HG03571 (cell line): ENCODE measurements at regions not wholly inside any gene's neighbourhood (a gene's known extent, or its start where the extent isn't known, plus 50 kb on each side); places are given as distances from the start of the nearest gene placed in this dataset.

Experiments used
- ATAC-seq: cut with Tn5 transposase; IDR thresholded peaks from one replicate; pipeline ENCODE4 v1.9.1; 2021; ENCODE audit not compliant: unreplicated experiment

DNA sequence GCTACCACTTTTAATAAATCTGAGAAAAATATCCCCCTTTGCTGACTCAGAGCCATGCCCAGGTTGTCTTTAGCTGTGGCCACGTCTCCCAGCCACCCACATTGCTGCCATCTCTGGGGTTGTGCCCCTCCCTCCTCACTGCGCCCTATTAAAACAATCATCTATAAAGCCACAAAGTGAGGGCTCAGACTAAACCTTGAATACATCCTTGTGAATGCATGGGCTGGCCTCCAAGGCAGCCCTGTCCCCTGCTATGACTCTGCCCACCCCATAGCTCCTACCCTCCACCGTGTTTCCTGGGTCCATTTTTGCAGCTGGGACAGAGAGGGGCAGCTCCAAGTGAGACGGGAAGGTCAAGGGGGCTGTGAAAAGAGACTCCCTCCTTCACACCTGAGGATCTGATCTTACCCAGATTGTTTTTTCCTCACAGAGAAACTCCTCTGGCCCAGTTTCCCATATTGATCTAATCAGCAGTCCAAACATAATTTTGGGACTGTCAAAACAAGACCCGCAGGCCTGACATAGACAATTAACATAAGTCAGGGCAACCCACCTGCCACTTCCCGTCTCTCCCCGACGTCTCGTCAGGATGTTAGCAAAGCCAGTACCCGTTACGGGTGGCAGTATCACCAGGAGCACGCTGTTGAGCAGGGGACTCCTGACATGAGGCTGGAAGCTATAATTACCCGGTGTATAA is 199.0 kb downstream of the KATNAL1 start:
- no peak for ATAC-seq

DNA sequence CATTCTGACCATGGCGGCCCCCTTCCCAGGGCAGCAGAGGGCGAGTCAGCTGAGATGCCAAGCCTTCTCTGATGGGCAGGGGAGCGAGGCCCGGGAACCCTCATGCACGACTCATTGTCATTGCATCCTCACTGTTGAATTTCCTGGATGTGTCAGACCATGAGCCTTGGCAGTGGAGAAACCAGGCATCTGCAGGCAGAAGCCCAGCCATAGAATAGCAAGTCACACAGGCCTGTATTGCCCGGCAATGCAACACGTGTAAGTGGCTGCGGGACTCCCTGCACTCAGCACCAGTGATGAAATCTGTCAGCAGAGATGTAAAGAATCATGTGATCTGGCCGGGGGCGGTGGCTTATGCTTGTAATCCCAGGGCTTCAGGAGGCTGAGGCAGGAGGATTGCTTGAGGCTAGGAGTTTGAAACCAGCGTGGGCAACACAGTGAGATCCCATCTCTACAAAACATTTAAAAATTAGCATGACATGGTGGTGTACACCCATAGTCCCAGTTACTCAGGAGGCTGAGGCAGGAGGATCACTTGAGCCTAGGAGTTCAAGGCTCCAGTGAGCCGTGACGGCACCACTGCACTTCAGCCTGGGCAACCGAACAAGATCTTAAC is 199.7 kb downstream of the KATNAL1 start:
- ATAC-seq = no peak

DNA sequence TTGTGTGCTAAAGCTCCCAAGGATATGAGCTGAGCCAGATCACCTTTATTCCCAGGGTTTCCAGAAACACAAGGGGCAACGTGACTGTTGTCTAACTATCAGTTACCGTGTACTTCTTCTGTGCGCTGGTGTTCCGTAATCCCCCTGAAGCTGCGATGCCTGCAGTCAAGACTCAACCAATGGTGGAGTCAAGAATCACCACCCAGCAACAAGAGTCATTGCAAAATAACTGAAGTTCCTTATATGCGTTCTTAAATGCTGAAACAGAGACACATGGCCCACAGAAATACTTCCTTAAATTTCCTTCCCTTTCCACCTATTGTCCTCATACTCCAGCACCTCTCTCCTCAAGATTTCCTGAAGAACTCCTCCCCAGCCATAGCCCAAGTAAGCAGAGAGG is 200.2 kb downstream of the KATNAL1 start:
- ATAC-seq = no peak

GRCh38 chr13:30105381-30105780 is 202.0 kb downstream of the KATNAL1 start:
- ATAC-seq = no peak

DNA sequence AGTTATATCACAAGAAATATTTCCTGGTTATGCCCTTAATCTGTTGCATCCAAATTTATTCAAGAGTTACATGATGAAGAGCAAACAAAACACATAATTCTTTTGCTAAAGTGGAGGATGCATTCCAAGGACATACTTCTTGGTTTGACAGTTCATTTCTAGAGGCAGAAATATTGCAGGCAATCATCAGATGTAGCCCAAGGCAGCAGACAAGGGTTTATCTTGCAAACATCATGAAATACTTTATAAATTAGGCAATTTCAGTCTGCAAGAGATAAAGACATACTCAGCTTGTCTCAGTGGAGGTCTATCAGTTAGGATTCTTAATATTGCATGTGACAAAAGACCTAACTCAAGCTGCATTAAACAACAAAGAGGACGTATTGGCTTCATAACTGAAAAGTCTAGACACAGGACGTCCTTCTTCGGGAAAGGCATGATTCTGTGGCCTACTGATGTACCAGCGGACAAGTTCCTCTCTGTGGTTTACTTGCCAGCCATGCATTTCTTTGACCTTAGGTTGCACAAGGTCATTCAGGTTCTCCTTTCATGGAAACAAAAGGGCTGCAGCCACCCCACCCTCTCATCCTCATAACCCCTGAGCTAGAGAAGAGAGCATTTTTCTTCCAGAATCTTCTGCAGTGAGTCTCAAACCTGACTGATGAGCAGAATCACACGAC is 204.1 kb downstream of the KATNAL1 start:
- no peak for ATAC-seq

GRCh38 chr13:30100226-30100625 is 207.1 kb downstream of the KATNAL1 start:
- ATAC-seq = no peak

DNA sequence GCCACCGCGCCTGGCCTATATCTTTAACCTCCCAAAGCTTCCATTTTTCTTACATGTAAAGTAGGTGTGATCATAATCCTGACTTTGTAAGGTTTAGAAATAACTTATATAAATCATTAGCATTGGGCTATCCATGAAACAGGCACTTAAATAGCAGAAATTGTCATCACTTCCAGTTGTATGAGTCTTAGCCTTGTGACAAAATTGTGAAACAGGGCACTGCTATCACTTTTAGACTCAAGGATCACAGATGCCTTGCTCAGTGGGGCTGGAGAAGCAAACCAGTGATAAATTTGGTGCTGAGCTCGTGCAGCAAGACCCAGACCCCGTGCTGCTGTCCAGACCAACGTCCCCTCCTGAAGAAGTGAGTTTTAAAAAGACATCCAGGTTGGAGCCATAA is 209.7 kb downstream of the KATNAL1 start:
- ATAC-seq = no peak

DNA sequence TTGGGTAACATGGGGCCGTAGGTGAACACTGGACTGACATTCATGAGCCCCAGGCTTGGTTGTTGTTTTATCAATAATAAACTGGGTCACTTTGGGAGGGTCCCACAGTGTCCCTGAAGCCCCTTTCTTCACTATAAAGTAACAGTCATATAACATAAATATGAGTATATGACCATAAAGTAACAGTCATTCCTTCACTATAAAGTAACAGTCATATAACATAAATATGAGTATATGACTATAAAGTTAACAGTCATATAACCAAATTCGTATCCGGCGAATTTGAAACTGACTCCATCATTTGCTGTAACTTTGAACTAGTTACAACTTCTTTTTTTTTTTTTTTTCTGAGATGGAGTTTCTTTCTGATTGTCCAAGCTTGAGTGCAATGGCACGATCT is 210.3 kb downstream of the KATNAL1 start:
- no peak for ATAC-seq

GRCh38 chr13:30094015-30094414 is 213.3 kb downstream of the KATNAL1 start:
- ATAC-seq = no peak

DNA sequence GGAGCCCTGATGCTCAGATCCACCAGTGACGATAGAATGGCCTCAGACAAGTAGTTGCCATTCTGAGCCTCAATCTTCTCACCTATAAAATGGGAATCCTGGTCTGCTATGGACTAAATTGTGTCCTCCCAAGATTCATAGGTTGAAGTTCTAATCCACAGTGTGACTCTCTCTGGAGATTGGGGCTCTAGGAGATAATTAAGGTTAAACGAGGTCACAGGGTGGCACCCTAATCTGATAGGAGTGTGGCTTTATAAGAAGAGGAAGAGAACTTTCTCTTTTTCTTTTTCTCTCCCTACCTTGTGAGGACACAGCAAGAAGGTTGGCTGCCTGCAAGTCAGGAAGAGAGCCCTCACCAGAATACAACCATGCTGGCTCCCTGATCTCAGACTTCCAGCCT is 214.1 kb downstream of the KATNAL1 start:
- ATAC-seq = no peak

DNA sequence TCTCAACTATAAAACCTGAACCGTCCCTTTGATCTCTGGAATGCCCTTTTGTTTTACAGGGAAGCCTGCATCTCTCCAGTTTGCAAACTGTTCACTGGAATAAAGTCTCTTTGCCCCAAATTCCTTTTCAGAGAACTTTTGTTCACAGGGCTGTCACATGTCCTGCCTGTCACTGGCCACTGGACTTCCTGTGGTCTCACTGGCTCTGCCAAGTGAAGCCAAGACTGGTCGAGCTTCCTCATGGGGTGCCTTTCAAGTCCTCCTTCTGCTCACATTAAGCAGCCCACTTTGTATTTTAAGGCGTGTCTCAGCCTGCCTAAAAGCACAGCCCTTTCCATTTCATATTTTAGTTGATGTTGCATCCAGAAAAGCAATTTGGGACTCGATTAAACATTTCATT is 215.7 kb downstream of the KATNAL1 start:
- no peak for ATAC-seq

GRCh38 chr13:30091035-30091434 is 216.3 kb downstream of the KATNAL1 start:
- ATAC-seq = no peak

- no peak for ATAC-seq
These were observed 219.0 kb downstream of the KATNAL1 start for GRCh38 chr13:30088312-30088855.

GRCh38 chr13:30085087-30085486 is 222.3 kb downstream of the KATNAL1 start:
- no peak for ATAC-seq

- no peak for ATAC-seq
These were observed 225.0 kb downstream of the KATNAL1 start for GRCh38 chr13:30082391-30082790.

- ATAC-seq = no peak
These were observed 226.0 kb downstream of the KATNAL1 start for GRCh38 chr13:30081331-30081730.

- ATAC-seq = no peak
These were observed 227.8 kb downstream of the KATNAL1 start for GRCh38 chr13:30079501-30079900.

DNA sequence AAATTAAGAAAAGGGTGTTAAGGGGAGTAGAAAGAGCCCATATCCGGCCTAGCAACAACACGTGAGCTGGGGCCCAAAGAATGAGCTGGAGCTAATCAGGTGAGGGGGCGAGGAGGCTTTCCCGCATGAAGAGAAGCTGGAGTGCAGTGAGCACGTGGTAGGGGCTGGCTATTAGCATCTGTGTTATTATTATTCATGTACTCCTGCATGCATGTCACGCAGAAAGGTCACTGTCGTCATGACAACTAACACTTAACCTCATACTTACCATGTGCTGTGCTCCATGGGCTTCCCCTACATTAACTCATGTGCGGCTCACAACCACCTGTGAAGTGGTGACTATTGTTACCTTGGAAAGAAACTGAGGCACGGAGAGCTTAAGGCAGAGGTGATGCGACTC is 227.6 kb upstream of the UBL3 start:
- ATAC-seq = no peak

- no peak for ATAC-seq
These were observed 226.9 kb upstream of the UBL3 start for GRCh38 chr13:30077240-30077735.

- ATAC-seq = no peak
These were observed 224.7 kb upstream of the UBL3 start for GRCh38 chr13:30074955-30075614.

DNA sequence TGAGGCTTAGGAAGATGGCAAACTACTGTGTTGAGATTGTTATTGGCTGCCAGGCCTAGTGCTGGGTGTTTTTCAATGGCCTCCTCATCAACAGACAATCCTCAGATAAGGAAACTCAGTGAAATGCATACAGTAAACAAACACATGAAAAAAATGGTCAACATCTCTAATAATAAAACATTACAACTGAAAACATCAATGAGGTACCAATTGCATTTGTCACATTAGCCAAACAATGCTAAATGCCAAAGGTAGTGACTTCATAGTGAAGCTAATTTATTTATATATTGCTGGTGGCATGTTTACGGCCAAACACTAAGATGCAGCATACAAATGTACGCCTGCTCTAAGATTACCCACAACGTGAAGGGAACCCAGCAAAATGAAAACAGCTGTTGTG is 224.0 kb upstream of the UBL3 start:
- ATAC-seq = no peak
